ENCODE measurements at regions not wholly inside any gene's neighbourhood (a gene's known extent, or its start where the extent isn't known, plus 50 kb on each side); places are given as distances from the start of the nearest gene placed in this dataset.

DNA sequence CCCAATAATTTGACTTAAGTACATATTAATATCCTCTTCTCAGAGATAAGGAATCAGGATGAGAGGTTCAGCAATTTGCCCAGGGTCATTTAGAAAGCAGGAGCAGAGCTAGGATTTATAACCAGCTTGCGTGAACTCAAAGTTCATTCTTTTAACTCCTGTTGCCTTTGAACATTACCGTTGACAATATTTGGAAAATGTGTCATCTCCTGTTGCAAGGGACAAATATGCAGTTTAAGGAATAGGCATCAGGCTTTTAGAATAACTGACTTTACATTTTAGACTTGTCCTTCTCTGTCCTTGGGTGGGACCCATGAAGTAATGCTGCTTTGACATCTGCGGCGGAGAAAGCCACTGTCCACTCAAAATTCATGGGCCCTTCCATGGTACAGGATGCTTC lies 252.2 kb upstream of the RGMA start:
- BruUV-seq (replicated peaks) = no TSS peak
- in situ Hi-C loops (cut with MboI) = no loop called here
- WGBS (ENCODE audit: insufficient coverage, insufficient replicate concordance, low lambda C conversion rate, missing lambda C conversion rate) = 84% methylated on average over 4 of the region's 4 CpGs
- no peaks in the 10 kb centered on the region for H3K4me1 ChIP-seq (ENCODE audit: control insufficient read depth, insufficient read depth, low read length)
- TF ChIP-seq ZNF24 (IDR thresholded peaks at IDR 0.05) (no peak), YBX1 (IDR thresholded peaks at IDR 0.05) (no peak), CREB1 (IDR thresholded peaks at IDR 0.05; ENCODE audit: low read depth) (no peak), NBN (IDR thresholded peaks at IDR 0.05) (no peak), NRF1 (conservative IDR thresholded peaks at IDR 0.05; ENCODE audit: low read depth, low read length) (no peak), BRCA1 (IDR thresholded peaks at IDR 0.05; ENCODE audit: low read depth, low read length) (no peak), RELA (IDR thresholded peaks at IDR 0.05; ENCODE audit: borderline replicate concordance, partially characterized antibody) (no peak), EGR1 (IDR thresholded peaks at IDR 0.05; ENCODE audit: borderline replicate concordance in 1 of 2, low read depth in 2 of 2, low read length in 2 of 2) (no peak), FOXM1 (IDR thresholded peaks at IDR 0.05; ENCODE audit: low read depth, low read length) (no peak)
- POLR2A ChIA-PET = no interaction called here
- H4K20me1 ChIP-seq (ENCODE audit: control insufficient read depth, insufficient read depth) = no peaks in the 10 kb centered on the region
- H2AFZ ChIP-seq (ENCODE audit: control insufficient read depth, low read depth, low read length) = no peak overlapping the region
- no peaks in the 10 kb centered on the region for H3K27me3 ChIP-seq (replicated peaks in 1 of 2; ENCODE audit: control insufficient read depth in 2 of 2, insufficient read depth in 2 of 2, low read length in 1 of 2)
- intact Hi-C loops (cut with micrococcal nuclease; ENCODE audit: unreplicated experiment) = no loop called here
- RAD21 ChIA-PET (ENCODE audit: unreplicated experiment) = interaction anchor here (0.7 kb wide), 1 partner anchor 722 kb away, joined by 3 read pairs; no protein-coding TSS in a partner anchor
- FAIRE-seq (no peak), ATAC-seq (no peak), DNase-seq (ENCODE audit: low read depth, low spot score) (no peak)
- H3K79me2 ChIP-seq (ENCODE audit: control insufficient read depth, insufficient read depth, low read length) = no peaks in the 10 kb centered on the region
- SMC1A ChIA-PET (ENCODE audit: uncharacterized antibody, unreplicated experiment) = interaction anchor here (1.3 kb wide), 1 partner anchor 11 kb away, joined by 3 read pairs; no protein-coding TSS in a partner anchor
- CTCF ChIA-PET = no interaction called here
- H3K27ac ChIP-seq (ENCODE audit: control insufficient read depth, insufficient read depth) = no peak overlapping the region
- no peaks in the 10 kb centered on the region for H3K9me3 ChIP-seq (replicated peaks; ENCODE audit: control insufficient read depth, insufficient read depth, low read length)
- H3K9ac ChIP-seq (ENCODE audit: control insufficient read depth, insufficient read depth, low read length) = no peak overlapping the region
- no peaks in the 10 kb centered on the region for H3K36me3 ChIP-seq (ENCODE audit: control insufficient read depth in 2 of 2, insufficient read depth in 2 of 2, low read length in 1 of 2)
- H3K4me3 ChIP-seq = no peak overlapping the region
- no peak overlapping the region for H3K4me2 ChIP-seq (ENCODE audit: control insufficient read depth, insufficient read depth)

- Histone ChIP-seq H3K9me3 (replicated peaks; ENCODE audit: control insufficient read depth, insufficient read depth, low read length) (no peaks in the 10 kb centered on the region), H3K9ac (ENCODE audit: control insufficient read depth, insufficient read depth, low read length) (no peak overlapping the region), H3K27me3 (replicated peaks in 1 of 2; ENCODE audit: control insufficient read depth in 2 of 2, insufficient read depth in 2 of 2, low read length in 1 of 2) (no peaks in the 10 kb centered on the region), H3K27ac (ENCODE audit: control insufficient read depth, insufficient read depth) (no peak overlapping the region), H3K4me2 (ENCODE audit: control insufficient read depth, insufficient read depth) (no peak overlapping the region), H3K79me2 (ENCODE audit: control insufficient read depth, insufficient read depth, low read length) (no peaks in the 10 kb centered on the region), H4K20me1 (ENCODE audit: control insufficient read depth, insufficient read depth) (no peaks in the 10 kb centered on the region), H3K4me3 (no peak overlapping the region), H2AFZ (ENCODE audit: control insufficient read depth, low read depth, low read length) (no peak overlapping the region), H3K36me3 (ENCODE audit: control insufficient read depth in 2 of 2, insufficient read depth in 2 of 2, low read length in 1 of 2) (no peaks in the 10 kb centered on the region), H3K4me1 (ENCODE audit: control insufficient read depth, insufficient read depth, low read length) (no peaks in the 10 kb centered on the region)
- BruUV-seq (replicated peaks) = no TSS peak
- ATAC-seq (no peak), DNase-seq (ENCODE audit: low read depth, low spot score) (no peak), FAIRE-seq (no peak)
- no peak for TF ChIP-seq HDAC2 (IDR thresholded peaks at IDR 0.05)
- TF ChIP-seq, protein P1, sequence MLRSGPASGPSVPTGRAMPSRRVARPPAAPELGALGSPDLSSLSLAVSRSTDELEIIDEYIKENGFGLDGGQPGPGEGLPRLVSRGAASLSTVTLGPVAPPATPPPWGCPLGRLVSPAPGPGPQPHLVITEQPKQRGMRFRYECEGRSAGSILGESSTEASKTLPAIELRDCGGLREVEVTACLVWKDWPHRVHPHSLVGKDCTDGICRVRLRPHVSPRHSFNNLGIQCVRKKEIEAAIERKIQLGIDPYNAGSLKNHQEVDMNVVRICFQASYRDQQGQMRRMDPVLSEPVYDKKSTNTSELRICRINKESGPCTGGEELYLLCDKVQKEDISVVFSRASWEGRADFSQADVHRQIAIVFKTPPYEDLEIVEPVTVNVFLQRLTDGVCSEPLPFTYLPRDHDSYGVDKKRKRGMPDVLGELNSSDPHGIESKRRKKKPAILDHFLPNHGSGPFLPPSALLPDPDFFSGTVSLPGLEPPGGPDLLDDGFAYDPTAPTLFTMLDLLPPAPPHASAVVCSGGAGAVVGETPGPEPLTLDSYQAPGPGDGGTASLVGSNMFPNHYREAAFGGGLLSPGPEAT (IDR thresholded peaks at IDR 0.05; ENCODE audit: low read depth) = no peak
- TF ChIP-seq ZNF622 (IDR thresholded peaks at IDR 0.05) = no peak
- TF ChIP-seq ZNF274 (IDR thresholded peaks at IDR 0.05; ENCODE audit: insufficient read depth, insufficient read length) = no peak
- TF ChIP-seq, protein P2, sequence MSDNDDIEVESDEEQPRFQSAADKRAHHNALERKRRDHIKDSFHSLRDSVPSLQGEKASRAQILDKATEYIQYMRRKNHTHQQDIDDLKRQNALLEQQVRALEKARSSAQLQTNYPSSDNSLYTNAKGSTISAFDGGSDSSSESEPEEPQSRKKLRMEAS (IDR thresholded peaks at IDR 0.05; ENCODE audit: low read depth, low read length) = no peak
- TF ChIP-seq DPF2 (IDR thresholded peaks at IDR 0.05) = no peak
- no peak for TF ChIP-seq TAF1 (IDR thresholded peaks at IDR 0.05; ENCODE audit: borderline replicate concordance, low read depth, low read length)
- no peak for TF ChIP-seq JUNB (IDR thresholded peaks at IDR 0.05)
- TF ChIP-seq RELA (IDR thresholded peaks at IDR 0.05; ENCODE audit: borderline replicate concordance, partially characterized antibody) = no peak
- TF ChIP-seq ZNF217 (IDR thresholded peaks at IDR 0.05) = no peak
- no peak for TF ChIP-seq YBX1 (IDR thresholded peaks at IDR 0.05)
- no peak for TF ChIP-seq SIX5 (IDR thresholded peaks at IDR 0.05; ENCODE audit: low read depth, low read length, severe bottlenecking)
- in situ Hi-C loops (cut with MboI) (no loop called here), intact Hi-C loops (cut with micrococcal nuclease; ENCODE audit: unreplicated experiment) (no loop called here)
- ChIA-PET SMC1A (ENCODE audit: uncharacterized antibody, unreplicated experiment) (no interaction called here), POLR2A (no interaction called here), CTCF (no interaction called here), RAD21 (ENCODE audit: unreplicated experiment) (no interaction called here)
- WGBS (ENCODE audit: insufficient coverage, insufficient replicate concordance, low lambda C conversion rate, missing lambda C conversion rate) = 73% methylated on average over 2 of the region's 2 CpGs
These were observed 251.4 kb upstream of the RGMA start for GRCh38 chr15:93340406-93340805.

All from GM12878 (cell line).